Omental fat pad (tissue), 3 donors: ENCODE measurements at regions not wholly inside any gene's neighbourhood (a gene's known extent, or its start where the extent isn't known, plus 50 kb on each side); places are given as distances from the start of the nearest gene placed in this dataset.

ENCODE experiments used
- ATAC-seq: fragments of 150-250 bp; one replicate; pipeline ENCODE4 v1.9.1; 2016; ENCODE audit warnings: mild to moderate bottlenecking, moderate library complexity; ENCODE audit not compliant: low FRiP score
- DNase-seq: peaks from one replicate; pipeline ENCODE4 v3.0.0-alpha.2; 2019; ENCODE audit warnings: low spot score
- CTCF ChIP-seq, 3 donors: fragments of 450-650 bp; IDR thresholded peaks; one replicate each; pipeline ENCODE4 v1.5.1; 2016 to 2017; ENCODE audit warnings: antibody characterized with exemption in 3 of 3, mild to moderate bottlenecking in 3 of 3, moderate library complexity in 2 of 3

GRCh38 chr17:69773081-69773480 lies 301.9 kb upstream of the KCNJ16 start:
- ATAC-seq (no peak), DNase-seq (no peak)
- TF ChIP-seq CTCF (IDR thresholded peaks at IDR 0.05), result no peak

DNA sequence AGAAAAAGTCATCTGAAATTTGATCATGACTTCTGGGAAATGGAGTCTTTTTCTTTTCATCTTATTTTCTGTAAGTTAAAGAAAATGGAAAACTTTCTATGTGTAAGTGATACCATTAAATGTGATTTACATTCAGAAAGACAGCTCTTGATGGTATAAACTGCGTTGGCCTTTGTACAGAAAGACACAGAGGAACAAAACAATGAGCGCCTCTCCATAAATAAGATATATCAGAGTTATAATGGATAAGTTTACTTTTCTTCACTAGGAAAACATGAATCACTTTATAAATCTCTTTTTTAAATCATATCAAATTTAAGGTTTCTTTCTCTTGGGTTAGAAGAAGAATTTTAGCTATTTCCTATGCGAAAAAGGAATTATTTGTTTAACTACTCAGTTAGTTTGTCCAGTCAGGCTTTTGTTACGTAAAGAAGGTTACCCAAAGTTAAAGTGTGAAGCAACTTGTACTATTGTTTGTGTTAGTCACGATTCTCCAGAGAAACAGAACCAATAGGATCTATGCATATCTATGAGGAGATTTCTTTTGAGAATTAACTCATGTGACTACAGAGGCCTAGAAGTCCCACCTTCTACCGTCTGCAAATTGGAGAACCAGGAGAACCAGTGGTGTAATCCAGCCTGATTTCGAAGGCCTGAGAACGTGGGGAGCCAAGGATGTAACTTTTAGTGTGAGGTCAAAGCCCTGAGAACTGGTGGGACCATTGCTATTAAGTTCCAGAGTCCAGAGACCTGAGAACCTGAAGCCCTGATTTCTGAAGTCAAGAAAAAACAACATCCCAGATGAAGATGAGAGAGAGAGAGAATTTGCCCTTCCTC lies 295.4 kb upstream of the KCNJ16 start:
- ATAC-seq (no peak), DNase-seq (no peak)
- no peak for TF ChIP-seq CTCF (IDR thresholded peaks at IDR 0.05)

DNA sequence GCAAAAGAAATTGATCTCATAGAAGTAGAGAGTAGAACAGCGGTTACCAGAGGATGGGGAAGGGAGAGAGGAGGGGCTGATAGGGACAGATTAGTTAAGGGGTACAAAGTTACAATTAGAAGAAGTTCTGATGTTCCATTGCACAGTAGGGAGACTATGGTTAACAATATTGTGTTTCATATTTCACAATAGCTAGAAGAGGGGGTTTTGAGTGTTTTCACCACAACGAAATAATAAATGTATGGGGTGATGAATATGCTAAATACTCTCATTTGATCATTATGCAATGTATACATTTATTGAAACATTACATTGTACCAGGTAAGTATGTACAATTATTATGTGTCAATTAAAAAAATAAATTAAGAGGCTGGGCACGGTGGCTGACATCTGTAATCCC lies 291.2 kb upstream of the KCNJ16 start:
- ATAC-seq, result no peak
- DNase-seq, result no peak
- TF ChIP-seq CTCF (IDR thresholded peaks at IDR 0.05), result no peak

DNA sequence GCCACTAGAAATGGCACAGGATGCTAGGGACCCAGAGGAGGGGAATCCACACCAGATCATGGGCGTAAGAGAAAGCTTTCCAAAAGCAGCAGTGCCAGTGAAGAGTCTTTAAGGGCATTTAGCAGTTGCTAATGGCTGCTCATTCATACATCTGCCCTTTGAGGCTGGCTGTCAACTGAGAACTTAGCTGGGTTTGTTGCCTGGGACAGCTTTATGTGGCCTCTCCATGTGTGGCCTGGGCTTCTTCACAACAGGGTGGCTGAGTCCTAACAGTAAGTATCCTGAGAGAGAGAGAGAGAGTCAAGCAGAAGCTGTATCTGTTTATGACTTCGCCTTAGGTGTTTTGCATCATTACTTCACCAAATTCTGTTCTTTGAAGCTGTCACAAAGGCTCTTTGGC lies 286.1 kb upstream of the KCNJ16 start:
- no peak for TF ChIP-seq CTCF (IDR thresholded peaks at IDR 0.05)
- DNase-seq (no peak), ATAC-seq (no peak)

GRCh38 chr17:69796078-69796477 lies 278.9 kb upstream of the KCNJ16 start:
- TF ChIP-seq CTCF (IDR thresholded peaks at IDR 0.05), result no peak
- DNase-seq (no peak), ATAC-seq (no peak)

GRCh38 chr17:69800870-69801269 lies 274.2 kb upstream of the KCNJ16 start:
- ATAC-seq (no peak), DNase-seq (no peak)
- TF ChIP-seq CTCF (IDR thresholded peaks at IDR 0.05), result no peak

DNA sequence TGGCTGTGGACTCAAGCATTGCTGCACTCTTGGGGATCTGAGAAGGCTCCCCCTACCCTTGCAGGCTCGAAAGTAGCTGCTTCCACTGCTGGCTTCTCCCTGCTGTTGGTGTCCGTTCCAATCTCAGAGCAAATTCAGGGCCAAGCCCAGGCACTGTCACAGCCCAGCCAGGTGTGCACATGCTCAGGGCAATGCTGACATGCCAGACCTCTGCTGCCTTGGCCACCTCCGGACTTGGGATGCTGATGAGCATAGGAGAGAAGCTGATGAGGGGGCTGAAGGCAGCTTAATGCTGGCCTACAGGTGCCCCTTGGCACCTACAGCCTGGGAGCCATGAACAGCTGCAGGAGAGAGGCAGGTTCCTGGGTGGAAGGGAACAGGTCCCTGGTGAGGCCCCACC lies 273.7 kb upstream of the KCNJ16 start:
- ATAC-seq, result no peak

More for the DNA sequence above, 273.7 kb upstream of the KCNJ16 start:
- DNase-seq, result no peak
- TF ChIP-seq CTCF (IDR thresholded peaks at IDR 0.05), result no peak
